ENCODE measurements at regions not wholly inside any gene's neighbourhood (a gene's known extent, or its start where the extent isn't known, plus 50 kb on each side); places are given as distances from the start of the nearest gene placed in this dataset.

- POLR2A ChIA-PET, result no interaction called here
- H3K4me3 Mint-ChIP-seq (ENCODE audit: unreplicated experiment), result no peak overlapping the region
- no peaks in the 10 kb centered on the region for H3K36me3 ChIP-seq (ENCODE audit: control insufficient read depth, insufficient read depth, low read length)
- no TSS peak for BruUV-seq (replicated peaks)
- H3K27me3 Mint-ChIP-seq (ENCODE audit: insufficient read depth, unreplicated experiment), result peaks cover 16% of the 10 kb centered on the region
- TF ChIP-seq CTCF (IDR thresholded peaks at IDR 0.05; ENCODE audit: insufficient read depth in 1 of 2, low read depth in 1 of 2, low read length in 1 of 2, severe bottlenecking in 1 of 2, unreplicated experiment in 1 of 2), result no peak
- intact Hi-C loops (cut with micrococcal nuclease; ENCODE audit: unreplicated experiment), result no loop called here
- H3K27ac Mint-ChIP-seq (ENCODE audit: unreplicated experiment), result no peak overlapping the region
- H3K9me3 ChIP-seq, result 0 out of 2 replicates have a peak, but pooled peaks cover 4% of the 10 kb centered on the region
- H3K27me3 ChIP-seq (replicated peaks; ENCODE audit: control insufficient read depth, insufficient read depth, low read length), result no peaks in the 10 kb centered on the region; the same call in 1 of the 2 replicates
- no peaks in the 10 kb centered on the region for H3K36me3 Mint-ChIP-seq (ENCODE audit: insufficient read depth, unreplicated experiment)
- H3K4me1 ChIP-seq, result no peaks in the 10 kb centered on the region
- CTCF ChIA-PET, result no interaction called here
- H3K9me3 Mint-ChIP-seq (ENCODE audit: unreplicated experiment), result no peaks in the 10 kb centered on the region
- H3K4me3 ChIP-seq (ENCODE audit: low read depth, low read length), result no peak overlapping the region
- no peak for DNase-seq
- H3K4me1 Mint-ChIP-seq (ENCODE audit: low read depth, unreplicated experiment), result no peaks in the 10 kb centered on the region
Observed at GRCh38 chr10:124205432-124205831, 112.0 kb upstream of the CHST15 start.

- no peaks in the 10 kb centered on the region for H3K27me3 ChIP-seq (replicated peaks; ENCODE audit: control insufficient read depth, insufficient read depth, low read length)
- ChIA-PET POLR2A (no interaction called here), CTCF (no interaction called here)
- intact Hi-C loops (cut with micrococcal nuclease; ENCODE audit: unreplicated experiment), result no loop called here
- H3K9me3 Mint-ChIP-seq (ENCODE audit: unreplicated experiment), result no peaks in the 10 kb centered on the region
- no peak for TF ChIP-seq CTCF (IDR thresholded peaks at IDR 0.05; ENCODE audit: insufficient read depth in 1 of 2, low read depth in 1 of 2, low read length in 1 of 2, severe bottlenecking in 1 of 2, unreplicated experiment in 1 of 2)
- no peak for DNase-seq
- no peaks in the 10 kb centered on the region for H3K36me3 ChIP-seq (ENCODE audit: control insufficient read depth, insufficient read depth, low read length)
- H3K4me3 Mint-ChIP-seq (ENCODE audit: unreplicated experiment), result no peak overlapping the region
- BruUV-seq (replicated peaks), result no TSS peak
- no peaks in the 10 kb centered on the region for H3K36me3 Mint-ChIP-seq (ENCODE audit: insufficient read depth, unreplicated experiment)
- H3K27me3 Mint-ChIP-seq (ENCODE audit: insufficient read depth, unreplicated experiment), result peaks cover 20% of the 10 kb centered on the region
- no peaks in the 10 kb centered on the region for H3K4me1 Mint-ChIP-seq (ENCODE audit: low read depth, unreplicated experiment)
- H3K4me3 ChIP-seq (ENCODE audit: low read depth, low read length), result no peak overlapping the region
- H3K4me1 ChIP-seq, result no peaks in the 10 kb centered on the region
- 0 out of 2 replicates have a peak, but pooled peaks cover 4% of the 10 kb centered on the region for H3K9me3 ChIP-seq
- H3K27ac Mint-ChIP-seq (ENCODE audit: unreplicated experiment), result no peak overlapping the region
Observed at GRCh38 chr10:124204726-124205125, 111.3 kb upstream of the CHST15 start.

DNA sequence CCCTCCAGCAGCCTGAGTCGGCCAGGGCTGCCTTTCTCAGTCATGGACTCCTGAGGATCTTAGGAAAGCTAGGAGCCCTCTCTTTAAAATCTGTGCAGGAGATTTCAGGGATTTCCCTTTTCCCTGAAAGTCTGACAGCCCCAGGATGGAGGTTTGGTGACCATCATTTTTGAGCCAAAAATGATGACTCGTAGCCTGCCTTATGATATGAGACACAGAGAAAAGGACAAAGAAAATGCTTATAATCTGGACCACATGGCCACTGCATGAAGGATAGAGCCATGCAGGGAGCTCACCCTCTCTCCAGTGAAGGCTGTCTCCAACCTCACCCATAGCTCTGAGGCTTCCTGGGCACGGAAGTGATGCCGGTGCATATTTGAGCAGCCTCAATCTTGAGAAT is 106.6 kb upstream of the CHST15 start:
- Mint-ChIP-seq H3K9me3 (ENCODE audit: unreplicated experiment) (no peaks in the 10 kb centered on the region), H3K4me3 (ENCODE audit: unreplicated experiment) (no peak overlapping the region)
- no peak for TF ChIP-seq CTCF (IDR thresholded peaks at IDR 0.05; ENCODE audit: insufficient read depth in 1 of 2, low read depth in 1 of 2, low read length in 1 of 2, severe bottlenecking in 1 of 2, unreplicated experiment in 1 of 2)

More for the DNA sequence above, 106.6 kb upstream of the CHST15 start:
- Mint-ChIP-seq H3K4me1 (ENCODE audit: low read depth, unreplicated experiment) (no peaks in the 10 kb centered on the region), H3K36me3 (ENCODE audit: insufficient read depth, unreplicated experiment) (no peaks in the 10 kb centered on the region), H3K27me3 (ENCODE audit: insufficient read depth, unreplicated experiment) (peaks cover 26% of the 10 kb centered on the region), H3K27ac (ENCODE audit: unreplicated experiment) (no peak overlapping the region)
- Histone ChIP-seq H3K9me3 (no peaks in the 10 kb centered on the region; the same call in 1 of the 2 replicates), H3K4me3 (ENCODE audit: low read depth, low read length) (no peak overlapping the region), H3K4me1 (no peaks in the 10 kb centered on the region), H3K27me3 (replicated peaks; ENCODE audit: control insufficient read depth, insufficient read depth, low read length) (no peaks in the 10 kb centered on the region), H3K36me3 (ENCODE audit: control insufficient read depth, insufficient read depth, low read length) (no peaks in the 10 kb centered on the region)
- ChIA-PET POLR2A (no interaction called here), CTCF (no interaction called here)
- intact Hi-C loops (cut with micrococcal nuclease; ENCODE audit: unreplicated experiment), result no loop called here
- no TSS peak for BruUV-seq (replicated peaks)
- DNase-seq, result no peak
